ENCODE measurements at regions not wholly inside any gene's neighbourhood (a gene's known extent, or its start where the extent isn't known, plus 50 kb on each side); places are given as distances from the start of the nearest gene placed in this dataset.

GRCh38 chr4:54165011-54165410 lies 64.1 kb upstream of the PDGFRA start:
- Histone ChIP-seq H3K9me3 (ENCODE audit: low read depth, low read length) (no peaks in the 10 kb centered on the region), H3K27me3 (ENCODE audit: insufficient read depth, low read length) (no peaks in the 10 kb centered on the region), H3K4me1 (ENCODE audit: insufficient read depth, low read length) (peaks cover 22% of the 10 kb centered on the region), H3K4me2 (ENCODE audit: insufficient read depth, low read length) (peak overlapping the region; percentile 76), H4K20me1 (ENCODE audit: insufficient read depth, low read length) (no peaks in the 10 kb centered on the region), H3K36me3 (ENCODE audit: insufficient read depth, low read length) (no peaks in the 10 kb centered on the region), H2AFZ (ENCODE audit: low read length) (peak overlapping the region; percentile 64), H3K79me2 (ENCODE audit: insufficient read depth, low read length) (no peaks in the 10 kb centered on the region), H3K4me3 (ENCODE audit: insufficient read depth, low read length) (peak overlapping the region; percentile 41), H3K27ac (ENCODE audit: low read depth, low read length) (peak overlapping the region; percentile 89)
- no peak for TF ChIP-seq CTCF (IDR thresholded peaks at IDR 0.05; ENCODE audit: extremely low read depth, low read depth, low read length)
- DNase-seq (ENCODE audit: insufficient read length, low spot score, missing footprints): no peak

GRCh38 chr4:54165438-54165837 lies 63.7 kb upstream of the PDGFRA start:
- peak overlapping the region; percentile 41 for H3K4me3 ChIP-seq (ENCODE audit: insufficient read depth, low read length)
- H3K9me3 ChIP-seq (ENCODE audit: low read depth, low read length): no peaks in the 10 kb centered on the region
- no peak for TF ChIP-seq CTCF (IDR thresholded peaks at IDR 0.05; ENCODE audit: extremely low read depth, low read depth, low read length)
- no peaks in the 10 kb centered on the region for H3K79me2 ChIP-seq (ENCODE audit: insufficient read depth, low read length)
- peak overlapping the region; percentile 89 for H3K27ac ChIP-seq (ENCODE audit: low read depth, low read length)
- no peaks in the 10 kb centered on the region for H3K36me3 ChIP-seq (ENCODE audit: insufficient read depth, low read length)
- peak overlapping the region; percentile 76 for H3K4me2 ChIP-seq (ENCODE audit: insufficient read depth, low read length)
- peaks cover 22% of the 10 kb centered on the region for H3K4me1 ChIP-seq (ENCODE audit: insufficient read depth, low read length)
- peak overlapping the region; percentile 64 for H2AFZ ChIP-seq (ENCODE audit: low read length)
- H3K27me3 ChIP-seq (ENCODE audit: insufficient read depth, low read length): no peaks in the 10 kb centered on the region
- H4K20me1 ChIP-seq (ENCODE audit: insufficient read depth, low read length): no peaks in the 10 kb centered on the region
- peak; percentile 91 for DNase-seq (ENCODE audit: insufficient read length, low spot score, missing footprints)

DNA sequence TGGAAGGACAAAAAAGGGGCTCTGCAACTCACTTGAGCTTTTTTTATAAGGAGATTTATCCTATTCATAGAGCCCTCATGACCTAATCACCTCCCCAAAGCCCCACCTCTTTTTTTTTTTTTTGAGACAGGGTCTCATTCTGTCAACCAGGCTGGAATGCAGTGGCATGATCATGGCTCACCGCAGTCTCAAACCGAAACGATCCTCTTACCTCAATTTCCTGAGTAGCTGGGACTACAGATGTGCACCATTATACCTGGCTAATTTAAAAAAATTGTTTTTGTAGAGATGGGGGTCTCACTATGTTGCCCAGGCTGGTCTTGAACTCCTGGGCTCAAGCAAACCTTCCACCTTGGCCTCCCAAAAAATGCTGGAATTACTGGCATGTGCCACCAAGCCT lies 61.6 kb upstream of the PDGFRA start:
- H3K4me3 ChIP-seq (ENCODE audit: insufficient read depth, low read length): no peak overlapping the region
- DNase-seq (ENCODE audit: insufficient read length, low spot score, missing footprints): no peak
- H2AFZ ChIP-seq (ENCODE audit: low read length): no peak overlapping the region
- H4K20me1 ChIP-seq (ENCODE audit: insufficient read depth, low read length): no peaks in the 10 kb centered on the region
- peaks cover 22% of the 10 kb centered on the region for H3K4me1 ChIP-seq (ENCODE audit: insufficient read depth, low read length)
- H3K27me3 ChIP-seq (ENCODE audit: insufficient read depth, low read length): no peaks in the 10 kb centered on the region
- H3K27ac ChIP-seq (ENCODE audit: low read depth, low read length): no peak overlapping the region
- no peaks in the 10 kb centered on the region for H3K36me3 ChIP-seq (ENCODE audit: insufficient read depth, low read length)
- no peak for TF ChIP-seq CTCF (IDR thresholded peaks at IDR 0.05; ENCODE audit: extremely low read depth, low read depth, low read length)
- no peaks in the 10 kb centered on the region for H3K79me2 ChIP-seq (ENCODE audit: insufficient read depth, low read length)
- no peaks in the 10 kb centered on the region for H3K9me3 ChIP-seq (ENCODE audit: low read depth, low read length)
- H3K4me2 ChIP-seq (ENCODE audit: insufficient read depth, low read length): no peak overlapping the region

GRCh38 chr4:54169176-54169575 lies 59.9 kb upstream of the PDGFRA start:
- no peak overlapping the region for H3K4me3 ChIP-seq (ENCODE audit: insufficient read depth, low read length)
- H4K20me1 ChIP-seq (ENCODE audit: insufficient read depth, low read length): no peaks in the 10 kb centered on the region
- H3K4me2 ChIP-seq (ENCODE audit: insufficient read depth, low read length): no peak overlapping the region
- no peaks in the 10 kb centered on the region for H3K9me3 ChIP-seq (ENCODE audit: low read depth, low read length)
- no peak overlapping the region for H2AFZ ChIP-seq (ENCODE audit: low read length)
- no peaks in the 10 kb centered on the region for H3K36me3 ChIP-seq (ENCODE audit: insufficient read depth, low read length)
- no peak for DNase-seq (ENCODE audit: insufficient read length, low spot score, missing footprints)
- no peaks in the 10 kb centered on the region for H3K27me3 ChIP-seq (ENCODE audit: insufficient read depth, low read length)
- H3K79me2 ChIP-seq (ENCODE audit: insufficient read depth, low read length): no peaks in the 10 kb centered on the region
- no peak for TF ChIP-seq CTCF (IDR thresholded peaks at IDR 0.05; ENCODE audit: extremely low read depth, low read depth, low read length)
- peaks cover 22% of the 10 kb centered on the region for H3K4me1 ChIP-seq (ENCODE audit: insufficient read depth, low read length)
- no peak overlapping the region for H3K27ac ChIP-seq (ENCODE audit: low read depth, low read length)
